Stimulated activated CD8-positive, alpha-beta memory T cell treated with anti-CD3 and anti-CD28 coated beads, Interleukin-12 subunit alpha, Interleukin-12 subunit beta, amount 100 ng/mL, for 24 hours (primary cell): ENCODE measurements at regions not wholly inside any gene's neighbourhood (a gene's known extent, or its start where the extent isn't known, plus 50 kb on each side); places are given as distances from the start of the nearest gene placed in this dataset.
"Not testable (repeated sequence)": the region's sequence is repeated elsewhere in the genome, so short reads cannot be mapped to it uniquely, and the experiment has no call there.

Source experiments
- DNase-seq: peaks from one replicate; pipeline ENCODE4 v3.0.0-alpha.2; 2020; ENCODE audit errors: extremely low read depth

GRCh38 chr4:152193059-152193458, 342.8 kb downstream of the FBXW7 start:
- no peak for DNase-seq

DNA sequence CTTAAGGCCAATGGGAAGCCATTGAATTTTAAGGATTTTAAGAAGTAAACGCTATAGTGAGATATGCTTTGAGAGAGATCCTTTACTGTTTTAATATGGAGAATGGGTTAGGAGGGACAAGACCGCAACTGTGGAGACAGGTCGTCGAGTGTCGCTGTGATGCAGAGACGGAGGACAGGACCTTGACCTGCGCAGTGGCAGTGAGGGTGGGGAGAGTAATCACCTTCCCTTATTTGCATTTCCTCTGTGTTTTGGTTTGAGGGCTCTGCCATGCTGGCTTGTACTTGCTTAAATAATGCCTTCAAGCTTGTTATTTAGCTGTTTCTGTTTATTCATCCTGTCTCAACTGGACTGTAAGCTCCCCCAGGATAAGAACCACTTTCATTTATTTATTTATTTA, 345.0 kb downstream of the FBXW7 start:
- no peak for DNase-seq

- no peak for DNase-seq
These were observed 346.3 kb downstream of the FBXW7 start for GRCh38 chr4:152189451-152190179.

- DNase-seq: no peak
These were observed 347.1 kb downstream of the FBXW7 start for GRCh38 chr4:152188801-152189200.

DNA sequence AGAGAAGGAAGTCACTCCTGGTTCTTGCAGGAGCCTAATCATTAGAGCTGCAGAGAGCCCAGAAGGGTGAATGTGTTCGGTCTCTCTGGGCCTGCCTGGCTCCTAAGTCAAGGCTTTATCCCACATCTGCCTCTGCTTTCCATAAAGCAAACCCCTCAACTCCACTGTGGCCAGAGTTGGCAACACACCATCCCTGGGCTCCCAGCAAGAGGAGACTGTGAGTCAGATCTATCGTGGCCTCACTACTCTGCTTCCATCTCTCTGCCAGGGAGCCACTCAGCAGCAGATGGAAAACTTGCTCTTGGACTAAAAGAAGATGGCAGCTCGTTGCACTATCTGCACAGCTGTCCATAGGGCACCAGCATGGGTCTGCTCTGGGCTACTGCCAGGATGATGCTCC, 348.2 kb downstream of the FBXW7 start:
- DNase-seq: no peak

GRCh38 chr4:152185786-152186550, 349.9 kb downstream of the FBXW7 start:
- DNase-seq: no peak

GRCh38 chr4:152181150-152181549, 354.7 kb downstream of the FBXW7 start:
- no peak for DNase-seq

DNA sequence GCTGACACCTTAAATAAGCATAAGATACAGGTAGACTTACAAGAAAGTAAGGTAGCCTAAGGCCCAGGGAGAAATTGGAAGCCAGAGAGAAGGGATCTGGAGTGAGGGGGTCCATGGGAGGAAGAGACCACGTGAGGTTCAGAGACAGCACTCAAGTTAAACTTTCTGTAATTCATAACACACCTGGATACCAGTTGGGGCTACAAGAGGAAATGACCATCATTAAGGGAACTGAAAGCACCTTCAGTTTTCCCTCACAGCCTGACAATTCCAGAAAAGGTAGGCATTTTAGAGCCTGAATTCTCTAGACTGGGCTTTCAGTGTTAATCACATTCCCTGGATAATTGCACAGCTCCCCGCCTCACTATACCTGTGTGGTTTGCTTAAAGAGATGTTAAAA, 355.5 kb downstream of the FBXW7 start:
- DNase-seq: no peak

DNA sequence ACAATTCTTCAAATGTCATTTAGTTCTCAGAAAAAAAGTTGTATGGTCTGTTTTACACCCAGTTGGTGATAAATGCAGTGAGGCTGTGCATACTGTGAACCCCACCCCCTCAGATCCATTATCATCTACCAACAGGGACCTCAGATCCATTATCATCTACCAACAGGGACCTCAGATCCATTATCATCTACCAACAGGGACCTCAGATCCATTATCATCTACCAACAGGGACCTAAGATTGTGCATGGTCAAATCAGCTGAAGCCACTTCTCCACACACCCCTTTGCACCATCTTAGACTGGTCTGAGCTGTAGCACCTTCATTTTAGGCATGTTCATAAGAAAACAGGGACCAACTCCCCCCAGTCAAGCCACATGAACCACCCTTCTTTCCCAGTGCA, 358.4 kb downstream of the FBXW7 start:
- DNase-seq: not testable (repeated sequence)

GRCh38 chr4:152176627-152177214, 359.2 kb downstream of the FBXW7 start:
- DNase-seq: no peak

DNA sequence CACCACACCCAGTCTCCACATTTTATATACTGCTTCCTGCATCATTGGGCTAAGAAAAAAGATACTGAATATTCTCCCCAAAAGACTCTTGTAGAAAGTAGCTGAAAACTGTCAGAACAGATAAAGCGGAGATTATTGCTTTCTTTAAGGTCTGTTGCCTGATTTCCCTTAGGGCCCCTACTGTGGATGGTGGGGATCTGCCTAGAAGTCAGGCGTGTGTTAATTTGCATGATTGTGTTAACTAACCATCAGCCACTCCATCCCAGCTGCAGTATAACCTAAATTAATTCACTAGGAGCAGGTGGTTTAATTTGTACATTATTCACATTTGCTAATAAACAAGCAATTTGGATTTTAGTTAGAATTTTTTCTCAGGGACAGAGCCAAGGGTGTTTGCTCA, 360.3 kb downstream of the FBXW7 start:
- no peak for DNase-seq

DNA sequence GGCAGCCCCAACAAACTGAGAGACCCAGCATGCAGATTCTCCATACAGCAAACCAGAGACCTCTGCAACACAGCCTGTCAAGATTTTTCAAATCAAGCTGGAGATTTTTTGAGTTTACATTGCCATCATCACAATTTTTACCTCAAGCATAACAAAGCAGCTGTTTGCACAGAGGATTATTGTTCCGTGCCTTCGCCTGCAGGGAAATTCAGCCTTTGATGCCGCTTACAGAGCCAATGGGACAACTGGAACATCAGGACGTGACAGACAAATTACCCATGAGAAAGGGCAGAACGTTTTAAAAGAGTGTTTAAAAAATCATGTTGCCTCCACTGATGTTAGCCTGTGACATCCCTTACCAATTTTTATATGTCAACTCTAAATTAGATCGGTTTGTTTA, 363.7 kb downstream of the FBXW7 start:
- DNase-seq: no peak

- no peak for DNase-seq
These were observed 364.3 kb downstream of the FBXW7 start for GRCh38 chr4:152171556-152171955.

DNA sequence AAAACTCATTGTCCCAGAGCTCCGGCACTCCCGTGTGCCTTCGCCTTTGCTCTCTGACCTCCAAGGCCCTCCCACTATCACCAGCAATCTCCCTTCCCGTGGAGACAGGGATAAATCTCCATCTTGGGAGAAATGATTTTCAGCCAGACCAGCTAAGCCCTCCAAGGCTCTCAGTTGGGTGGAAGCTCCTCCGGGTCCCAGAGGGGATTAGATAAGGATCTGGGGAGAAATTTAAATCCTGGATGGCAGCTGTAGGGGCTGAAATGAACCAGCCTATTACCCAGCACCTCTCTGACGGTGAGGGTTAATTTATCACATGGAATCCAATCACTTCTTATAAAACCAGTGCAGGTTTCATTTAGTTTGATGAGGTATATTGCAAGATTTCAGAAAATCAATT, 366.2 kb downstream of the FBXW7 start:
- no peak for DNase-seq

DNA sequence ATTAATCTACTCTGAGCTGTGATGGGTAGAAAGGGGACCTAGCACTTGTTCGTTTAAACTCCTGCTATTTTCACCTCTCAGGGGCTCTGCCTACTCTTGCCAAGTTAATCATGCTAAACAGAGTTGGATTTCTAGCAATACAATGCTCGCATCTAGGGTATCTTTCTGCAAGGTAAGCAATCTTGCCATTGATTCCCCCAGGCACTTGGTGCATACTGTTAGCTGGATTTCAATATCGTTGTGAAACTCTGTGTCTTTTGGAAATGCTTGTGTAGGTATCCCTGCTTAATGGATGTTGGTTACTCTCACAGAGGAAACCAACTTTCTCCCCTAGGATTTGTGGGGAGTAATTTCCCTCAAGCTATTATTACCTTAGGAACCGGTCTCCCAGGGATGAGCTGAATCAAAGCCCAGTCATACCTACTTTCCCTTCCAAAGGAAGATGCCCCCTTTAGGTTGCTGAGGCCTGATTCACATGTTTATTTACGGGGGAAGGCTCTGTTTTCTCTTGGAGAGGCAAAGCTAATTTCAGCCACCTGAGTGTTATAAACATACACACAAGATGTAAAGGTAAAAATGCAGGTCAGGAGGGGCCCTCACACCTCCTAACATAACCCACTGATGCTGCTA, 366.8 kb downstream of the FBXW7 start:
- DNase-seq: no peak

GRCh38 chr4:152166567-152166966, 369.3 kb downstream of the FBXW7 start:
- no peak for DNase-seq

DNA sequence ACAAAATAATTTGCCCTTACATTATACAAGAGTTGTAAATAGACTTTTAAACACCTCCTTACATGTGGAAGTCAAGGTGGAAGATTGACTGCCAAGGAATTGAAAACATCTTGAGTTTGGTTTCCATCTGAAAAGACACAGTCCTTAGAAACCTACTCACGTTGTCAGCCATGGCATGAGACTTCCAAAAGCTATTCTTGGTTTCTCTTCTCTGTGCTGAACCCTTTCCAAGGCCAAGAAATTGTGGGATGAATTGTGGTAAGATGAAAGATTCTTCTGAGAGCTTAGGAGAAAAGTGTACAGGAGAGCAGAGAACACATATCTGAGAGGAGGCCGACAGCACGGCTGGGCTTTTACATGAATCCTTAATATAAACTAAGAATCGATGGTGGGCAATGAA, 370.0 kb downstream of the FBXW7 start:
- DNase-seq: no peak

DNA sequence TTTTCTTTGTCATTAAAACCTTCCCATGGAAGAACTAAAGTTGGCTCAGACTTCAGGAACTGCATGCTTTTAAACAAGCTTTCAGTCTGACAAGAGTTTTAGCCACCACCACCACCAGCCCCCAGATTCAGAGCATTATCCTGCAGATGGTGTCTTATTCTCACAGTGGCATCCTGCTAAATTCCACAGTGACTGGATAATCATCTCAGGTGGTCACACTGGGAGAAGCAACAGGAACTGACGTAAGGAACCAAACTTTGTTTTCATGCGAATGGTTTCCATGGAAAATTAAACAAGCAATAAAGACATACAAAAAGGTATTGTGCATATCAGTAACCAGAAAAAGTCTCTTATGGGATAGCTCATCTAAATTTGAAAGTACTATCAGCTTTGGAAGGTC, 370.7 kb downstream of the FBXW7 start:
- no peak for DNase-seq

DNA sequence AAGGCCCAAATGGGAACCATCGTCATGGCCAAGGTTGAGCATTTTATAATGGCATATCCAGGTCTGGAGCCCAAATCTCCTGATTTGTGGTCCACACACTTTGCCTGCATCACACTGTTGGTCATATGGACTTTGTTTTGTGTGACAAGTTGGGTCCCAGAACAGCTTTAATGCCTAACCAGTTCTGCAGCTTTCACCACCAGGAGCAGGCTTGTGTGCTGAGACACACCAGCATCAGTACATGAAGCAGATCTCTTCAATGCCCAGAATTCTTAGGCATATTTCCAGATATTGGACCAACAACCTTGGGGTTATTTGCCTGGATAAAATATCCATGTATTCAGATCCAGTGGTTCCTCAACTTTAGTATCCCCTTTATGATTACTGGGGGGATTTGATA, 371.3 kb downstream of the FBXW7 start:
- no peak for DNase-seq

DNA sequence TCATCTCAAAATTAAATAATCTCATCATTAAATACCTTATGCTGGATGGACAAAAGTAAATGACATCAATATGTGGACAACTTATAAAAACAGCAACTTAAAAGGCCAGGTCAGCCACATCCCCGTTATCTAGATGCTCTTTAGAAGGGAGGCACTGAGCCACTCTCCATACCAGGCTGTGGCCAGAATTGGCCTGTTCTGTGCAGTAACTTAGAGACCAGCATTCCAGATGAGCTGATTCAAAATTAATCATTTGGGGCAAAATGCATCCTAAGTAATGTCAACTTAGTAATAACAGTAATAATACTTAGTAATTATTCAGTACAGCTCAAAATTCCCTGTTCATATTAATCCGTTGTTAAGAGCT, 373.6 kb downstream of the FBXW7 start:
- no peak for DNase-seq

DNA sequence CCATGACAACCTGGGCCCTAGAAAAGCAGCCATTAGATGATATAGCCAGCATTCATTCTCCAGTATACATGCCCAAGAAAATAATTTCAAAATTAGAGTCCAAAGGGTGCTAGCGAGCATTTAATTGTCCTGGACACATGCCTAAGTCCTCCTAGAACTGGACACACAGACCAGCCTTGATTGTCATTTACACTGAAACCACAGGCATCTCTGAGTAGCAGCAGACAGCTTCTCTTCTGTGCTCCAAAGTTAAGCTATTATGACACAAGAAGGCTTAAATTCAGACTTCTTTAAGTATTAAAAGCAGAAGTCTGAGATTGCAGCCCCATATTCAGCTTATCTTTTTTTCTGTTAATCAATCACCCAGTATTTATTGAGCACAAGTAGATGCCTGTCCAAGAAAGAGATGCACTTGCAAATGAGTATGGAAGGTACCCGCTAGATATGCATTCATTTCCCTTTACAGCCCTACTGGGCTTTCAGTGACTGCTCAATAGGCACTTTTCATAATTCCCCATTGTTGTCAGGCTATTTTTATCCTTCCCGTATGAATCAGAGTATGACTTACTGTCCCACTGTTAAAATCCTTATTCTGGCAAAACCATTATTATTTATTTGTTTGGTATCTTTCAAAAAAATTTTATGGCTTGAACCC, 374.1 kb downstream of the FBXW7 start:
- DNase-seq: no peak

DNA sequence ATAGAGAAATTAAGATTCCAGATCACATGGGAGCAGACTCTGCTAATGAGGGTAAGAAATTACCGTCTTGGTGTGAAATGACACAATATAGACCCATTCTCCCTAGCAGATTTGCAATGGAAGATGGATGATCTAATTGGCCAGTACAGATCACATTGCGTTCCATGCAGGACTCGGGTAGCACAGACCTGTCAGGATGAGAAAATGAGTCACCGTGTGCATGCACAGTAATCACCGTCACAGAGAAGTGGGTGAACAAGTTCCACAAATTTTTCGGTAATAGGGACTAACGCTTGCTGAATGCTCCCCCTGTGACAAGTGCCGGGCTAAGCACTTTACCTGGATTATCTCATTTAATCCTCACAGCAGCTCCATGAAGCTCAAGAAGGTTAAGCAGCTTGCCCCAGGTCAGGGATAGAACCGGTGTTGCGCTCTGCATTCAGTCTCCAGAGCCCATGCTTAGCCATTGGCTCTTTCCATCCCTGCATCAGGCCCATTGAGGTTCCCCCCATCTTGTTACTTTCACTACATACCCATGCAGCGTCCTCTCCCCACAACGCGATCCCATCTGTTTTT, 375.6 kb downstream of the FBXW7 start:
- no peak for DNase-seq
